DOHH2 (cell line): ENCODE measurements at regions not wholly inside any gene's neighbourhood (a gene's known extent, or its start where the extent isn't known, plus 50 kb on each side); places are given as distances from the start of the nearest gene placed in this dataset.

ENCODE experiments used
- CTCF ChIP-seq: fragments of 200-600 bp; sonication (generic); IDR thresholded peaks from one replicate; pipeline ENCODE4 v1.5.1; 2014; ENCODE audit warnings: antibody characterized with exemption, mild to moderate bottlenecking, low read depth, low read length; ENCODE audit not compliant: poor library complexity, severe bottlenecking
- EZH2phosphoT487 ChIP-seq: fragments of 200-600 bp; sonication (generic); IDR thresholded peaks from 2 replicates; pipeline ENCODE4 v1.6.1; 2017; ENCODE audit warnings: borderline replicate concordance, mild to moderate bottlenecking, antibody characterized with exemption, low read length, moderate library complexity, mixed read lengths

- TF ChIP-seq CTCF (no peak), EZH2phosphoT487 (no peak)
Observed at GRCh38 chr15:79169526-79170133, 79.0 kb upstream of the RASGRF1 start.
